AG04450 (cell line): ENCODE measurements at regions not wholly inside any gene's neighbourhood (a gene's known extent, or its start where the extent isn't known, plus 50 kb on each side); places are given as distances from the start of the nearest gene placed in this dataset.
A peak's percentile ranks its signal among the peaks of the same experiment; 100 is the strongest.

Experiments used
- CTCF ChIA-PET: fragments of 300-600, 350-600 bp; formaldehyde crosslinking; extraction: SDS; loops from one replicate; lab custom pipeline; 2022; ENCODE audit warnings: antibody characterized with exemption, inconsistent platforms; lab: Charles Lee
- POLR2A ChIA-PET: fragments of 350-600 bp; formaldehyde crosslinking; extraction: SDS; loops from one replicate; lab custom pipeline; 2021; ENCODE audit warnings: antibody characterized with exemption, inconsistent platforms; lab: Yijun Ruan, JAX
- DNase-seq: peaks from one replicate; pipeline ENCODE4 v3.0.0-alpha.2; 2011; ENCODE audit warnings: low read depth, low spot score
- H3K27ac ChIP-seq: one replicate; pipeline ENCODE4 v1.5.1; 2012; ENCODE audit warnings: low read depth, low read length, control low read depth
- H3K27me3 ChIP-seq: one replicate; pipeline ENCODE4 v1.6.0; 2012; ENCODE audit warnings: low read length; ENCODE audit not compliant: control insufficient read depth, insufficient read depth
- H3K4me3 ChIP-seq: 2 replicates; pipeline ENCODE4 v1.5.1; 2011; ENCODE audit warnings: mild to moderate bottlenecking, low read depth, low read length, control low read depth
- H3K9me3 ChIP-seq: 2 replicates; pipeline ENCODE4 v1.5.1; 2012; ENCODE audit warnings: low read length; ENCODE audit not compliant: control insufficient read depth, insufficient read depth
- CTCF ChIP-seq: IDR thresholded peaks from 2 replicates; pipeline ENCODE4 v1.5.1; 2011; ENCODE audit warnings: low read depth, low read length, control low read depth, inconsistent platforms

GRCh38 chr3:124574012-124574411, 156.2 kb upstream of the UMPS start:
- ChIA-PET POLR2A (no interaction called here), CTCF (interaction anchor here (1.4 to 5.6 kb wide), 3 partner anchors 9 to 115 kb away, joined by 6 to 43 read pairs (median 8); no protein-coding TSS in a partner anchor)
- Histone ChIP-seq H3K4me3 (no peak overlapping the region), H3K9me3 (no peaks in the 10 kb centered on the region), H3K27ac (peak overlapping the region; percentile 12), H3K27me3 (peaks cover 8% of the 10 kb centered on the region)
- DNase-seq = no peak
- no peak for TF ChIP-seq CTCF

- no peaks in the 10 kb centered on the region for H3K9me3 ChIP-seq
- POLR2A ChIA-PET = no interaction called here
- DNase-seq = no peak
These were observed 153.4 kb upstream of the UMPS start for GRCh38 chr3:124576565-124577493.

GRCh38 chr3:124577494-124578167, 152.6 kb upstream of the UMPS start:
- H3K27ac ChIP-seq = no peak overlapping the region
- ChIA-PET CTCF (interaction anchor here (1.2 kb wide), 1 partner anchor 12 kb away, joined by 4 read pairs; no protein-coding TSS in a partner anchor), POLR2A (no interaction called here)
- no peak for TF ChIP-seq CTCF
- DNase-seq = no peak
- peaks cover 21% of the 10 kb centered on the region for H3K27me3 ChIP-seq
- no peak overlapping the region for H3K4me3 ChIP-seq
- no peaks in the 10 kb centered on the region for H3K9me3 ChIP-seq

More at GRCh38 chr3:124576565-124577493, 153.4 kb upstream of the UMPS start:
- no peak overlapping the region for H3K27ac ChIP-seq
- H3K27me3 ChIP-seq = peaks cover 16% of the 10 kb centered on the region
- no peak overlapping the region for H3K4me3 ChIP-seq
- CTCF ChIA-PET = interaction anchor here (0.9 kb wide), 1 partner anchor 11 kb away, joined by 3 read pairs; no protein-coding TSS in a partner anchor
- TF ChIP-seq CTCF = no peak

- TF ChIP-seq CTCF = no peak
- Histone ChIP-seq H3K4me3 (no peak overlapping the region), H3K9me3 (no peaks in the 10 kb centered on the region; the same call in 1 of the 2 replicates), H3K27me3 (peaks cover 40% of the 10 kb centered on the region), H3K27ac (no peak overlapping the region)
- ChIA-PET CTCF (interaction anchor here (1.0 to 1.4 kb wide), 3 partner anchors 14 to 109 kb away, joined by 3 to 4 read pairs (median 3); no protein-coding TSS in a partner anchor), POLR2A (no interaction called here)
- no peak for DNase-seq
These were observed 150.6 kb upstream of the UMPS start for GRCh38 chr3:124579641-124580040.
